ENCODE measurements at regions not wholly inside any gene's neighbourhood (a gene's known extent, or its start where the extent isn't known, plus 50 kb on each side); places are given as distances from the start of the nearest gene placed in this dataset.

DNA sequence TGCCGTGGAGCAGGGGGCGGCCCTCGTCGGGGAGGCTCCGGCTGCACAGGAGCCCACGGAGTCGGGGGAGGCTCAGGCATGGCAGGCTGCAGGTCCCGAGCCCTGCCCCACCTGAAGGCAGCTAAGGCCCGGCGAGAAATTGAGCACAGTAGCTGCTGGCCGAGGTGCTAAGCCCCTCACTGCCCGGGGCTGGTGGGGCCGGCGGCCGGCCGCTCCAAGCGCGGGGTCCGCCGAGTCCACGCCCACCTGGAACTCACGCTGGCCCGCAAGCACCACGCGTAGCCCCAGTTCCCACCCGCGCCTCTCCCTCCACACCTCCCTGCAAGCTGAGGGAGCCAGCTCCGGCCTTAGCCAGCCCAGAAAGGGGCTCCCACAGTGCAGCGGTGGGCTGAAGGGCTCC is 589.4 kb downstream of the PPP4R3C start:
- Histone ChIP-seq H3K9me2 (replicated peaks; ENCODE audit: low read length) (no peaks in the 10 kb centered on the region), H3K9ac (ENCODE audit: low read length) (no peak overlapping the region), H3K27ac (ENCODE audit: low read length) (no peak overlapping the region), H3K27me3 (ENCODE audit: low read length) (no peaks in the 10 kb centered on the region), H3K79me2 (ENCODE audit: low read length) (no peaks in the 10 kb centered on the region), H3K9me3 (ENCODE audit: low read length) (no peaks in the 10 kb centered on the region), H3K4me3 (ENCODE audit: low read length) (no peak overlapping the region), H2AFZ (ENCODE audit: low read length) (no peak overlapping the region), H4K20me1 (ENCODE audit: low read length) (no peaks in the 10 kb centered on the region), H3F3A (ENCODE audit: low read length, unreplicated experiment) (no peaks in the 10 kb centered on the region), H3K4me1 (ENCODE audit: insufficient read depth, low read length) (no peaks in the 10 kb centered on the region), H3K4me2 (ENCODE audit: low read length) (no peak overlapping the region), H3K36me3 (ENCODE audit: low read depth, low read length) (no peaks in the 10 kb centered on the region)
- POLR2A ChIA-PET (ENCODE audit: unreplicated experiment), result no interaction called here
- intact Hi-C loops (cut with micrococcal nuclease), result no loop called here
- DNase-seq (no peak), ATAC-seq (no peak)
- CTCF ChIA-PET, result no interaction called here
- no TSS peak for BruUV-seq (replicated peaks)
- no peak for TF ChIP-seq EZH2phosphoT487 (IDR thresholded peaks at IDR 0.05; ENCODE audit: borderline replicate concordance, low read length)
- TF ChIP-seq, protein P1, sequence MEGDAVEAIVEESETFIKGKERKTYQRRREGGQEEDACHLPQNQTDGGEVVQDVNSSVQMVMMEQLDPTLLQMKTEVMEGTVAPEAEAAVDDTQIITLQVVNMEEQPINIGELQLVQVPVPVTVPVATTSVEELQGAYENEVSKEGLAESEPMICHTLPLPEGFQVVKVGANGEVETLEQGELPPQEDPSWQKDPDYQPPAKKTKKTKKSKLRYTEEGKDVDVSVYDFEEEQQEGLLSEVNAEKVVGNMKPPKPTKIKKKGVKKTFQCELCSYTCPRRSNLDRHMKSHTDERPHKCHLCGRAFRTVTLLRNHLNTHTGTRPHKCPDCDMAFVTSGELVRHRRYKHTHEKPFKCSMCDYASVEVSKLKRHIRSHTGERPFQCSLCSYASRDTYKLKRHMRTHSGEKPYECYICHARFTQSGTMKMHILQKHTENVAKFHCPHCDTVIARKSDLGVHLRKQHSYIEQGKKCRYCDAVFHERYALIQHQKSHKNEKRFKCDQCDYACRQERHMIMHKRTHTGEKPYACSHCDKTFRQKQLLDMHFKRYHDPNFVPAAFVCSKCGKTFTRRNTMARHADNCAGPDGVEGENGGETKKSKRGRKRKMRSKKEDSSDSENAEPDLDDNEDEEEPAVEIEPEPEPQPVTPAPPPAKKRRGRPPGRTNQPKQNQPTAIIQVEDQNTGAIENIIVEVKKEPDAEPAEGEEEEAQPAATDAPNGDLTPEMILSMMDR (conservative IDR thresholded peaks at IDR 0.05; ENCODE audit: low read depth, low read length), result no peak
- no peak for TF ChIP-seq EZH2 (IDR thresholded peaks at IDR 0.05; ENCODE audit: low read length, unreplicated experiment)

DNA sequence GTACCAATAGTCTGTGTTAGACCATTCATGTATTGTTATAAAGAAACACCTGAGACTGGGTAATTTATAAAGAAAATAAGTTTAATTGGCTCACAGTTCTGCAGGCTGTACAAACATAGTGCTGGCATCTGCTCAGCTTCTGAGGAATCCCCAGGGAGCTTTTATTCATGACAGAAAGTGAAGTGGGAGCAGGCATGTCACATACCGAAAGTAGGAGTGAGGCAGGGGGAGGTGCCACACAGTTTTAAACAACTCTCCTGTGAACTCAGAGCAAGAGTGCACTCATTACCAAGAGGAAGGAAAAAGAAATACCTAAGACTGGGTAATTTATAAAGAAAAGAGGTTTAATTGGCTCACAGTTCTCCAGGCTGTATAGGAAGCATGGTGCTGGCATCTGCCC is 591.2 kb downstream of the PPP4R3C start:
- H3K79me2 ChIP-seq (ENCODE audit: low read length), result no peaks in the 10 kb centered on the region
- H3K9me3 ChIP-seq (ENCODE audit: low read length), result no peaks in the 10 kb centered on the region
- intact Hi-C loops (cut with micrococcal nuclease), result no loop called here
- no peak overlapping the region for H2AFZ ChIP-seq (ENCODE audit: low read length)
- H3F3A ChIP-seq (ENCODE audit: low read length, unreplicated experiment), result no peaks in the 10 kb centered on the region
- BruUV-seq (replicated peaks), result no TSS peak
- no peaks in the 10 kb centered on the region for H3K9me2 ChIP-seq (replicated peaks; ENCODE audit: low read length)
- no peaks in the 10 kb centered on the region for H4K20me1 ChIP-seq (ENCODE audit: low read length)
- ChIA-PET CTCF (no interaction called here), POLR2A (ENCODE audit: unreplicated experiment) (no interaction called here)
- no peak overlapping the region for H3K4me2 ChIP-seq (ENCODE audit: low read length)
- TF ChIP-seq, protein P1 (conservative IDR thresholded peaks at IDR 0.05; ENCODE audit: low read depth, low read length), result no peak
- TF ChIP-seq EZH2phosphoT487 (IDR thresholded peaks at IDR 0.05; ENCODE audit: borderline replicate concordance, low read length) (no peak), EZH2 (IDR thresholded peaks at IDR 0.05; ENCODE audit: low read length, unreplicated experiment) (no peak)
- no peak for DNase-seq
- H3K4me3 ChIP-seq (ENCODE audit: low read length), result no peak overlapping the region
- H3K9ac ChIP-seq (ENCODE audit: low read length), result no peak overlapping the region
- H3K36me3 ChIP-seq (ENCODE audit: low read depth, low read length), result no peaks in the 10 kb centered on the region
- no peaks in the 10 kb centered on the region for H3K27me3 ChIP-seq (ENCODE audit: low read length)
- ATAC-seq, result no peak
- no peak overlapping the region for H3K27ac ChIP-seq (ENCODE audit: low read length)
- no peaks in the 10 kb centered on the region for H3K4me1 ChIP-seq (ENCODE audit: insufficient read depth, low read length)

DNA sequence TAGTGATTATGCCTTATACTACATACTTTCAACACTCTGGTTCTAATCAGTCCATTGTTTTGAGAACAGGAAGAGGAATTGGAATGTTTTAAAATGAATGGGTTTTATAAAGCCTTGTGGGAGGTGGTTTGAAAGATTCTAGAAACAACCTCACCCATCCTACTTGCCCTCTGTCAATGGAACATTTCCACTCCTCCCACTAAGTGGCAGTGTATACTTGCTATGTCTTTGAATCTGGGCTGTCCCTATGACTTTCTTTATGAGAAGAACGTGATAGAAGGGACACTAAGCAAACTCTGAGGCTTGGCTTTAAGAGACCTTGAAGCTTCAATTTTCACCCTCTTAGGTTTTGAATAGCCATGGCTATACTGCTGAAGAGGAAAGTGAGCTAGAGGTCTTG is 611.2 kb downstream of the PPP4R3C start:
- H3K4me1 ChIP-seq (ENCODE audit: insufficient read depth, low read length), result no peaks in the 10 kb centered on the region
- CTCF ChIA-PET, result no interaction called here
- H3K4me2 ChIP-seq (ENCODE audit: low read length), result no peak overlapping the region
- TF ChIP-seq, protein P1 (conservative IDR thresholded peaks at IDR 0.05; ENCODE audit: low read depth, low read length), result no peak
- TF ChIP-seq EZH2phosphoT487 (IDR thresholded peaks at IDR 0.05; ENCODE audit: borderline replicate concordance, low read length) (no peak), EZH2 (IDR thresholded peaks at IDR 0.05; ENCODE audit: low read length, unreplicated experiment) (no peak)
- no peaks in the 10 kb centered on the region for H3K9me3 ChIP-seq (ENCODE audit: low read length)
- no peak overlapping the region for H3K9ac ChIP-seq (ENCODE audit: low read length)
- BruUV-seq (replicated peaks), result no TSS peak
- H2AFZ ChIP-seq (ENCODE audit: low read length), result no peak overlapping the region
- H3K4me3 ChIP-seq (ENCODE audit: low read length), result no peak overlapping the region
- H3K79me2 ChIP-seq (ENCODE audit: low read length), result no peaks in the 10 kb centered on the region
- no peaks in the 10 kb centered on the region for H3K9me2 ChIP-seq (replicated peaks; ENCODE audit: low read length)
- no peaks in the 10 kb centered on the region for H4K20me1 ChIP-seq (ENCODE audit: low read length)
- H3F3A ChIP-seq (ENCODE audit: low read length, unreplicated experiment), result no peaks in the 10 kb centered on the region
- H3K27ac ChIP-seq (ENCODE audit: low read length), result no peak overlapping the region
- H3K27me3 ChIP-seq (ENCODE audit: low read length), result no peaks in the 10 kb centered on the region
- H3K36me3 ChIP-seq (ENCODE audit: low read depth, low read length), result no peaks in the 10 kb centered on the region
- ATAC-seq, result no peak
- POLR2A ChIA-PET (ENCODE audit: unreplicated experiment), result no interaction called here
- intact Hi-C loops (cut with micrococcal nuclease), result no loop called here
- DNase-seq, result peak; percentile 1

Measured in PC-3 (cell line).